ENCODE measurements at regions not wholly inside any gene's neighbourhood (a gene's known extent, or its start where the extent isn't known, plus 50 kb on each side); places are given as distances from the start of the nearest gene placed in this dataset.

DNA sequence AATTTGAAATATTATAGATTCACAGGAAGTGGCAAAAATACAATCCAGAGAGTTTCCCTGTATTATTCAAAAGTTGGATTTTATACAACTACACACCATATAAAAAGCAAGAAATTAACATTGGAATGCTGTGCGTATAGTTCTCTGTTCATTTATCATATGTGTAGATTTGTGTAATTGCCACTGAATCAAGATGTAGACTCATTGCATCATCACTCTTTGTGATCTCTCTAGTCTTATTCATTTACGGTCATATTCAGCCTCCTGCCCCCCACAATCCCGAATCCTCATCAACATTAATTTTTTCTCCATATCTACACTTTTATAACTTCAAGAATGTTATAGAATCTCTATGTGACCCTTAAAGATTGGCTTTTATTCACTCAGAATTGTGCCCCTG, 390.6 kb upstream of the B3GAT1 start:
- ChIA-PET CTCF (interaction anchor here (1.0 kb wide), 1 partner anchor 66 kb away, joined by 3 read pairs; no protein-coding TSS in a partner anchor), POLR2A (no interaction called here)

DNA sequence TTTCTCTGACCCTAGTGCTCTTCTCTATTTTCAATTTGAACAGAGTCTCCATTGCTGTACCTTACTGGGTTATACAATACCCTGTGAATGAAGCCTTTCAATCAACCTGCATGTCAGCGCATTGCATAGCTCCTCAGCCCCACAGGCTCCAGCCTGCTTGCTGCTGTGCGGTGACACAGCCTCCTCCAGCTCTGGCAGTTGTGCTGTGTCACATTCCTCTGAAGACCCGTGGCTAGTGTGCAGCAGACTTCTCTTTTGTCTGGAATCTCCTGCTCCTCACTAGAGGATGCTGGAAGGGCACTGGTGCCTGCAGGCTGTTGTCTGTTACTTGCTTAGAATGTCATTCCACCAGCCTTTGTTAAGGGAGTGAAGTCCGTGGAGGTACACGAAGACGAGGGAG, 390.1 kb upstream of the B3GAT1 start:
- POLR2A ChIA-PET, result no interaction called here
- no peak for DNase-seq (ENCODE audit: extremely low spot score)
- CTCF ChIA-PET, result interaction anchor here (0.6 to 1.1 kb wide), 2 partner anchors 11 to 53 kb away, joined by 3 read pairs; no protein-coding TSS in a partner anchor
- no peak for TF ChIP-seq ARNT (IDR thresholded peaks at IDR 0.05)
- no peak for TF ChIP-seq TARDBP (IDR thresholded peaks at IDR 0.05)
- no peak for TF ChIP-seq ELF4 (IDR thresholded peaks at IDR 0.05)
- no peak for TF ChIP-seq SUZ12 (IDR thresholded peaks at IDR 0.05)
- TF ChIP-seq SP1 (IDR thresholded peaks at IDR 0.05), result no peak
- no peak for TF ChIP-seq FOXM1 (IDR thresholded peaks at IDR 0.05; ENCODE audit: borderline replicate concordance)
- TF ChIP-seq HDGF (IDR thresholded peaks at IDR 0.05; ENCODE audit: borderline replicate concordance), result no peak
- TF ChIP-seq CTBP1 (IDR thresholded peaks at IDR 0.05; ENCODE audit: borderline replicate concordance), result no peak
- TF ChIP-seq NFRKB (IDR thresholded peaks at IDR 0.05), result no peak
- TF ChIP-seq BHLHE40 (IDR thresholded peaks at IDR 0.05; ENCODE audit: borderline replicate concordance), result no peak
- TF ChIP-seq FOXK2 (IDR thresholded peaks at IDR 0.05), result no peak
- no peak for TF ChIP-seq FOXA1 (IDR thresholded peaks at IDR 0.05)

More for the DNA sequence above, 390.6 kb upstream of the B3GAT1 start:
- TF ChIP-seq BHLHE40 (IDR thresholded peaks at IDR 0.05; ENCODE audit: borderline replicate concordance) (no peak), NFRKB (IDR thresholded peaks at IDR 0.05) (no peak), SP1 (IDR thresholded peaks at IDR 0.05) (no peak), ELF4 (IDR thresholded peaks at IDR 0.05) (no peak), LEF1 (IDR thresholded peaks at IDR 0.05; ENCODE audit: borderline replicate concordance) (no peak), ARNT (IDR thresholded peaks at IDR 0.05) (no peak), HDGF (IDR thresholded peaks at IDR 0.05; ENCODE audit: borderline replicate concordance) (no peak), FOXA1 (IDR thresholded peaks at IDR 0.05) (no peak), TARDBP (IDR thresholded peaks at IDR 0.05) (no peak), FOXK2 (IDR thresholded peaks at IDR 0.05) (no peak), SUZ12 (IDR thresholded peaks at IDR 0.05) (no peak), L3MBTL2 (conservative IDR thresholded peaks at IDR 0.05) (no peak), ZNF384 (IDR thresholded peaks at IDR 0.05) (no peak), FOXM1 (IDR thresholded peaks at IDR 0.05; ENCODE audit: borderline replicate concordance) (no peak), CTBP1 (IDR thresholded peaks at IDR 0.05; ENCODE audit: borderline replicate concordance) (no peak)
- TF ChIP-seq, protein P1, sequence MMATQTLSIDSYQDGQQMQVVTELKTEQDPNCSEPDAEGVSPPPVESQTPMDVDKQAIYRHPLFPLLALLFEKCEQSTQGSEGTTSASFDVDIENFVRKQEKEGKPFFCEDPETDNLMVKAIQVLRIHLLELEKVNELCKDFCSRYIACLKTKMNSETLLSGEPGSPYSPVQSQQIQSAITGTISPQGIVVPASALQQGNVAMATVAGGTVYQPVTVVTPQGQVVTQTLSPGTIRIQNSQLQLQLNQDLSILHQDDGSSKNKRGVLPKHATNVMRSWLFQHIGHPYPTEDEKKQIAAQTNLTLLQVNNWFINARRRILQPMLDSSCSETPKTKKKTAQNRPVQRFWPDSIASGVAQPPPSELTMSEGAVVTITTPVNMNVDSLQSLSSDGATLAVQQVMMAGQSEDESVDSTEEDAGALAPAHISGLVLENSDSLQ (IDR thresholded peaks at IDR 0.05), result no peak
- no peak for DNase-seq (ENCODE audit: extremely low spot score)

GRCh38 chr11:134801570-134801969, 389.5 kb upstream of the B3GAT1 start:
- ChIA-PET CTCF (interaction anchor here (0.6 to 1.1 kb wide), 2 partner anchors 10 to 52 kb away, joined by 3 read pairs; no protein-coding TSS in a partner anchor), POLR2A (no interaction called here)
- no peak for DNase-seq (ENCODE audit: extremely low spot score)
- no peak for TF ChIP-seq FOXK2 (IDR thresholded peaks at IDR 0.05)
- TF ChIP-seq HDGF (IDR thresholded peaks at IDR 0.05; ENCODE audit: borderline replicate concordance), result no peak
- no peak for TF ChIP-seq TARDBP (IDR thresholded peaks at IDR 0.05)
- TF ChIP-seq NFRKB (IDR thresholded peaks at IDR 0.05), result no peak
- no peak for TF ChIP-seq ELF4 (IDR thresholded peaks at IDR 0.05)
- no peak for TF ChIP-seq FOXM1 (IDR thresholded peaks at IDR 0.05; ENCODE audit: borderline replicate concordance)
- TF ChIP-seq SP1 (IDR thresholded peaks at IDR 0.05), result no peak
- TF ChIP-seq LEF1 (IDR thresholded peaks at IDR 0.05; ENCODE audit: borderline replicate concordance), result no peak
- no peak for TF ChIP-seq ARNT (IDR thresholded peaks at IDR 0.05)
- no peak for TF ChIP-seq BHLHE40 (IDR thresholded peaks at IDR 0.05; ENCODE audit: borderline replicate concordance)
- no peak for TF ChIP-seq ZNF384 (IDR thresholded peaks at IDR 0.05)
- TF ChIP-seq SUZ12 (IDR thresholded peaks at IDR 0.05), result no peak
- TF ChIP-seq CTBP1 (IDR thresholded peaks at IDR 0.05; ENCODE audit: borderline replicate concordance), result no peak
- TF ChIP-seq, protein P1 (IDR thresholded peaks at IDR 0.05), result no peak
- no peak for TF ChIP-seq L3MBTL2 (conservative IDR thresholded peaks at IDR 0.05)
- no peak for TF ChIP-seq FOXA1 (IDR thresholded peaks at IDR 0.05)

- TF ChIP-seq ELF4 (IDR thresholded peaks at IDR 0.05) (no peak), FOXM1 (IDR thresholded peaks at IDR 0.05; ENCODE audit: borderline replicate concordance) (no peak), BHLHE40 (IDR thresholded peaks at IDR 0.05; ENCODE audit: borderline replicate concordance) (no peak), TARDBP (IDR thresholded peaks at IDR 0.05) (no peak), NFRKB (IDR thresholded peaks at IDR 0.05) (no peak), SP1 (IDR thresholded peaks at IDR 0.05) (no peak), FOXA1 (IDR thresholded peaks at IDR 0.05) (no peak), LEF1 (IDR thresholded peaks at IDR 0.05; ENCODE audit: borderline replicate concordance) (no peak), SUZ12 (IDR thresholded peaks at IDR 0.05) (no peak), ZNF384 (IDR thresholded peaks at IDR 0.05) (no peak), HDGF (IDR thresholded peaks at IDR 0.05; ENCODE audit: borderline replicate concordance) (no peak), FOXK2 (IDR thresholded peaks at IDR 0.05) (no peak), L3MBTL2 (conservative IDR thresholded peaks at IDR 0.05) (no peak), ARNT (IDR thresholded peaks at IDR 0.05) (no peak), CTBP1 (IDR thresholded peaks at IDR 0.05; ENCODE audit: borderline replicate concordance) (no peak)
- TF ChIP-seq, protein P1 (IDR thresholded peaks at IDR 0.05), result no peak
- no peak for DNase-seq (ENCODE audit: extremely low spot score)
- CTCF ChIA-PET, result interaction anchor here (1.1 kb wide), 1 partner anchor 9 kb away, joined by 3 read pairs; no protein-coding TSS in a partner anchor
- POLR2A ChIA-PET, result no interaction called here
Measured at GRCh38 chr11:134800826-134801225, 388.8 kb upstream of the B3GAT1 start.

- no peak for DNase-seq (ENCODE audit: extremely low spot score)
- CTCF ChIA-PET, result no interaction called here
- POLR2A ChIA-PET, result no interaction called here
- TF ChIP-seq, protein P1 (IDR thresholded peaks at IDR 0.05), result no peak
- no peak for TF ChIP-seq SP1 (IDR thresholded peaks at IDR 0.05)
- no peak for TF ChIP-seq CTBP1 (IDR thresholded peaks at IDR 0.05; ENCODE audit: borderline replicate concordance)
- no peak for TF ChIP-seq ARNT (IDR thresholded peaks at IDR 0.05)
- no peak for TF ChIP-seq ZNF384 (IDR thresholded peaks at IDR 0.05)
- TF ChIP-seq FOXA1 (IDR thresholded peaks at IDR 0.05), result no peak
- no peak for TF ChIP-seq HDGF (IDR thresholded peaks at IDR 0.05; ENCODE audit: borderline replicate concordance)
- TF ChIP-seq NFRKB (IDR thresholded peaks at IDR 0.05), result no peak
- no peak for TF ChIP-seq TARDBP (IDR thresholded peaks at IDR 0.05)
- TF ChIP-seq LEF1 (IDR thresholded peaks at IDR 0.05; ENCODE audit: borderline replicate concordance), result no peak
- no peak for TF ChIP-seq ELF4 (IDR thresholded peaks at IDR 0.05)
Measured at GRCh38 chr11:134800130-134800529, 388.1 kb upstream of the B3GAT1 start.
